Activated CD8-positive, alpha-beta T cell treated with anti-CD3 and anti-CD28 coated beads for 36 hours (primary cell): ENCODE measurements at regions not wholly inside any gene's neighbourhood (a gene's known extent, or its start where the extent isn't known, plus 50 kb on each side); places are given as distances from the start of the nearest gene placed in this dataset.

Source experiments
- ATAC-seq: fragments of 200-7000 bp; cut with Tn5 transposase; one replicate; pipeline ENCODE4 v1.10.0; 2021; ENCODE audit warnings: mild to moderate bottlenecking, moderate library complexity
- CTCF ChIA-PET: fragments of 350-600 bp; sonication (Branson Sonifier 250); formaldehyde crosslinking; loops from one replicate; lab custom pipeline; 2021; ENCODE audit warnings: antibody characterized with exemption; lab: Charles Lee
- POLR2A ChIA-PET: fragments of 350-600 bp; sonication (Branson Sonifier 250); formaldehyde crosslinking; loops from one replicate; lab custom pipeline; 2021; ENCODE audit warnings: antibody characterized with exemption; lab: Charles Lee
- DNase-seq: peaks from one replicate; pipeline ENCODE4 v3.0.0-alpha.2; 2020
- H3K27ac Mint-ChIP-seq: one replicate; pipeline ENCODE4 v1.8.0; 2021; ENCODE audit warnings: mild to moderate bottlenecking, mixed read lengths
- H3K27me3 Mint-ChIP-seq: one replicate; pipeline ENCODE4 v1.8.0; 2021; ENCODE audit warnings: mixed read lengths
- H3K36me3 Mint-ChIP-seq: one replicate; pipeline ENCODE4 v1.8.0; 2021; ENCODE audit warnings: low read depth, mixed read lengths
- H3K4me1 Mint-ChIP-seq: one replicate; pipeline ENCODE4 v1.8.0; 2021; ENCODE audit warnings: low read depth, mixed read lengths
- H3K4me3 Mint-ChIP-seq: one replicate; pipeline ENCODE4 v1.8.0; 2021; ENCODE audit warnings: mild to moderate bottlenecking, moderate library complexity, mixed read lengths
- H3K9me3 Mint-ChIP-seq: one replicate; pipeline ENCODE4 v1.8.0; 2021; ENCODE audit warnings: mixed read lengths
- intact Hi-C: fragments of 100-400 bp; cut with micrococcal nuclease; formaldehyde crosslinking; loops from one replicate; pipeline ENCODE4 v1.10.0; 2022
- TF ChIP-seq, protein P1 (sequence below): fragments of 200-600 bp; IDR thresholded peaks from one replicate; pipeline ENCODE4 v1.8.0; 2022; ENCODE audit warnings: antibody characterized with exemption, mild to moderate bottlenecking

GRCh38 chr3:110123946-110124345 is 786.6 kb upstream of the DPPA4 start:
- H3K4me1 Mint-ChIP-seq, result no peaks in the 10 kb centered on the region
- ATAC-seq (no peak), DNase-seq (no peak)
- H3K9me3 Mint-ChIP-seq, result peaks cover 1% of the 10 kb centered on the region
- ChIA-PET POLR2A (no interaction called here), CTCF (no interaction called here)
- intact Hi-C loops, result no loop called here
- H3K36me3 Mint-ChIP-seq, result no peaks in the 10 kb centered on the region
- no peak overlapping the region for H3K27ac Mint-ChIP-seq
- no peak overlapping the region for H3K4me3 Mint-ChIP-seq
- no peaks in the 10 kb centered on the region for H3K27me3 Mint-ChIP-seq
- TF ChIP-seq, protein P1, sequence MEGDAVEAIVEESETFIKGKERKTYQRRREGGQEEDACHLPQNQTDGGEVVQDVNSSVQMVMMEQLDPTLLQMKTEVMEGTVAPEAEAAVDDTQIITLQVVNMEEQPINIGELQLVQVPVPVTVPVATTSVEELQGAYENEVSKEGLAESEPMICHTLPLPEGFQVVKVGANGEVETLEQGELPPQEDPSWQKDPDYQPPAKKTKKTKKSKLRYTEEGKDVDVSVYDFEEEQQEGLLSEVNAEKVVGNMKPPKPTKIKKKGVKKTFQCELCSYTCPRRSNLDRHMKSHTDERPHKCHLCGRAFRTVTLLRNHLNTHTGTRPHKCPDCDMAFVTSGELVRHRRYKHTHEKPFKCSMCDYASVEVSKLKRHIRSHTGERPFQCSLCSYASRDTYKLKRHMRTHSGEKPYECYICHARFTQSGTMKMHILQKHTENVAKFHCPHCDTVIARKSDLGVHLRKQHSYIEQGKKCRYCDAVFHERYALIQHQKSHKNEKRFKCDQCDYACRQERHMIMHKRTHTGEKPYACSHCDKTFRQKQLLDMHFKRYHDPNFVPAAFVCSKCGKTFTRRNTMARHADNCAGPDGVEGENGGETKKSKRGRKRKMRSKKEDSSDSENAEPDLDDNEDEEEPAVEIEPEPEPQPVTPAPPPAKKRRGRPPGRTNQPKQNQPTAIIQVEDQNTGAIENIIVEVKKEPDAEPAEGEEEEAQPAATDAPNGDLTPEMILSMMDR, result no peak

DNA sequence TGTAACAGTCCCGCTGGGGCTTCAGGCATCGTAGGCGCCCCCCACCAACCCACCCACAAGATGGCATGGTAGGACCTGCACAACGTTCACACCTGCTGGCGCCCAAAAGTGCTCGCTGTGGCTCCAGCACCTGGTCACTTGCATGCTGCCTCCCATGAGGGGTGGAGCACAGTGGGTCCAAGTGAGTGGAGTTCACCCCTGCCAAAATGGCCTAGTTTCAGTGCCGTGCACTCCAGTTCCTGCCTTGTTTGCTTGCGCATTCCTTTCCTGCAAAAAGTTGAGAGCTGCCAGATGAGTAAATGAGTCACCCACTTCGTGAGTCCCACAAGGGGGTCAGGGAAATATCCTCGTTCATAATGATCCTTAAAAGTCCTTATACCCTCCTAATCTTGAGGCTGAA is 788.7 kb upstream of the DPPA4 start:
- intact Hi-C loops, result no loop called here
- DNase-seq (no peak), ATAC-seq (no peak)
- Mint-ChIP-seq H3K27me3 (peaks cover 1% of the 10 kb centered on the region), H3K4me1 (no peaks in the 10 kb centered on the region), H3K4me3 (no peak overlapping the region), H3K9me3 (no peaks in the 10 kb centered on the region), H3K27ac (no peak overlapping the region), H3K36me3 (no peaks in the 10 kb centered on the region)
- ChIA-PET CTCF (no interaction called here), POLR2A (no interaction called here)
- TF ChIP-seq, protein P1, result no peak

DNA sequence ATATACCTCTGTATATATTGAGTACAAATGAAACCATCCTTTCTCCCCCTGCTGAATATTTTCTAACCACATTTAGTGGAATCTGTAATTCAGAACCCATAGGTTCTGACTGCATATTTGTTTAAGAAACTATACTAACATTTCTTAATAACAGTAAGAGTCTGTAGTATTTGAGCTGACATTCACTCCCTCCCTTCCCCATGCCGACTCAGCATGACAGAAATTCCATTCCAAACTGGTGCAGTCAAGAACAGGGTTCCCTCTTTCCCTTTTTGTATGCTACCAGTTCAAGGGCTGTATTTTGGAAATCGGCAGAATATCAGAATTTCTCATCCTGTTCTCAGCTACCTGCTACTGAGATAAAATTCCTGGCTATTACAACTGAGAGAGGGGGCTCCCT is 796.6 kb upstream of the DPPA4 start:
- H3K4me3 Mint-ChIP-seq, result no peak overlapping the region

GRCh38 chr3:110139048-110139447 is 801.7 kb upstream of the DPPA4 start:
- DNase-seq (no peak), ATAC-seq (no peak)
- Mint-ChIP-seq H3K4me3 (no peak overlapping the region), H3K9me3 (peaks cover 1% of the 10 kb centered on the region), H3K27me3 (peaks cover 2% of the 10 kb centered on the region), H3K27ac (no peak overlapping the region), H3K36me3 (no peaks in the 10 kb centered on the region), H3K4me1 (no peaks in the 10 kb centered on the region)
- CTCF ChIA-PET, result no interaction called here
- intact Hi-C loops, result no loop called here
- TF ChIP-seq, protein P1, result no peak
- POLR2A ChIA-PET, result no interaction called here

More for the DNA sequence above, 796.6 kb upstream of the DPPA4 start:
- TF ChIP-seq, protein P1, result no peak
- intact Hi-C loops, result no loop called here
- no peaks in the 10 kb centered on the region for H3K36me3 Mint-ChIP-seq
- no peaks in the 10 kb centered on the region for H3K4me1 Mint-ChIP-seq
- POLR2A ChIA-PET, result no interaction called here
- H3K9me3 Mint-ChIP-seq, result peaks cover 1% of the 10 kb centered on the region
- CTCF ChIA-PET, result no interaction called here
- no peak overlapping the region for H3K27ac Mint-ChIP-seq
- ATAC-seq (no peak), DNase-seq (no peak)
- H3K27me3 Mint-ChIP-seq, result peaks cover 3% of the 10 kb centered on the region

GRCh38 chr3:110139821-110140220 is 802.5 kb upstream of the DPPA4 start:
- Mint-ChIP-seq H3K36me3 (no peaks in the 10 kb centered on the region), H3K4me3 (no peak overlapping the region), H3K4me1 (no peaks in the 10 kb centered on the region), H3K9me3 (peaks cover 1% of the 10 kb centered on the region), H3K27ac (no peak overlapping the region), H3K27me3 (no peaks in the 10 kb centered on the region)
- no peak for ATAC-seq
- DNase-seq, result no peak
- POLR2A ChIA-PET, result no interaction called here
- intact Hi-C loops, result no loop called here
- CTCF ChIA-PET, result no interaction called here
- TF ChIP-seq, protein P1, result no peak
